ENCODE measurements at regions not wholly inside any gene's neighbourhood (a gene's known extent, or its start where the extent isn't known, plus 50 kb on each side); places are given as distances from the start of the nearest gene placed in this dataset.
A peak's percentile ranks its signal among the peaks of the same experiment; 100 is the strongest.

GRCh38 chr9:73077625-73078030, 74.0 kb upstream of the ANXA1 start:
- Histone ChIP-seq H3K9ac (ENCODE audit: low read length) (no peak overlapping the region), H3K4me1 (ENCODE audit: control insufficient read depth, insufficient read depth, low read length) (peaks cover 54% of the 10 kb centered on the region), H3K27me3 (replicated peaks; ENCODE audit: control insufficient read depth, insufficient read depth, low read length) (no peaks in the 10 kb centered on the region), H3K36me3 (ENCODE audit: control insufficient read depth, insufficient read depth, low read length, severe bottlenecking) (no peaks in the 10 kb centered on the region), H3K9me3 (ENCODE audit: control insufficient read depth, low read length) (no peaks in the 10 kb centered on the region), H3K4me3 (ENCODE audit: low read length) (no peak overlapping the region)
- no peak for DNase-seq (ENCODE audit: low read depth)

GRCh38 chr9:73076970-73077369, 74.7 kb upstream of the ANXA1 start:
- Histone ChIP-seq H3K36me3 (ENCODE audit: control insufficient read depth, insufficient read depth, low read length, severe bottlenecking) (no peaks in the 10 kb centered on the region), H3K4me3 (ENCODE audit: low read length) (no peak overlapping the region), H3K9ac (ENCODE audit: low read length) (no peak overlapping the region), H3K4me1 (ENCODE audit: control insufficient read depth, insufficient read depth, low read length) (peaks cover 54% of the 10 kb centered on the region), H3K9me3 (ENCODE audit: control insufficient read depth, low read length) (no peaks in the 10 kb centered on the region), H3K27me3 (replicated peaks; ENCODE audit: control insufficient read depth, insufficient read depth, low read length) (no peaks in the 10 kb centered on the region)
- no peak for DNase-seq (ENCODE audit: low read depth)

GRCh38 chr9:73074176-73074708, 77.4 kb upstream of the ANXA1 start:
- Histone ChIP-seq H3K9me3 (ENCODE audit: control insufficient read depth, low read length) (no peaks in the 10 kb centered on the region), H3K4me1 (ENCODE audit: control insufficient read depth, insufficient read depth, low read length) (peaks cover 28% of the 10 kb centered on the region), H3K36me3 (ENCODE audit: control insufficient read depth, insufficient read depth, low read length, severe bottlenecking) (no peaks in the 10 kb centered on the region), H3K27me3 (replicated peaks; ENCODE audit: control insufficient read depth, insufficient read depth, low read length) (no peaks in the 10 kb centered on the region), H3K9ac (ENCODE audit: low read length) (peak overlapping the region; percentile 72), H3K4me3 (ENCODE audit: low read length) (peak overlapping the region; percentile 31)
- no peak for DNase-seq (ENCODE audit: low read depth)

- peaks cover 26% of the 10 kb centered on the region for H3K4me1 ChIP-seq (ENCODE audit: control insufficient read depth, insufficient read depth, low read length)
- H3K4me3 ChIP-seq (ENCODE audit: low read length) = peak overlapping the region; percentile 31
- no peaks in the 10 kb centered on the region for H3K9me3 ChIP-seq (ENCODE audit: control insufficient read depth, low read length)
- H3K36me3 ChIP-seq (ENCODE audit: control insufficient read depth, insufficient read depth, low read length, severe bottlenecking) = no peaks in the 10 kb centered on the region
- DNase-seq (ENCODE audit: low read depth) = no peak
- peak overlapping the region; percentile 72 for H3K9ac ChIP-seq (ENCODE audit: low read length)
- no peaks in the 10 kb centered on the region for H3K27me3 ChIP-seq (replicated peaks; ENCODE audit: control insufficient read depth, insufficient read depth, low read length)
Measured at GRCh38 chr9:73073337-73074175, 78.1 kb upstream of the ANXA1 start.

- no peaks in the 10 kb centered on the region for H3K4me1 ChIP-seq (ENCODE audit: control insufficient read depth, insufficient read depth, low read length)
- H3K36me3 ChIP-seq (ENCODE audit: control insufficient read depth, insufficient read depth, low read length, severe bottlenecking) = no peaks in the 10 kb centered on the region
- H3K9ac ChIP-seq (ENCODE audit: low read length) = no peak overlapping the region
- no peaks in the 10 kb centered on the region for H3K27me3 ChIP-seq (replicated peaks; ENCODE audit: control insufficient read depth, insufficient read depth, low read length)
- DNase-seq (ENCODE audit: low read depth) = no peak
- H3K9me3 ChIP-seq (ENCODE audit: control insufficient read depth, low read length) = no peaks in the 10 kb centered on the region
- H3K4me3 ChIP-seq (ENCODE audit: low read length) = no peak overlapping the region
Measured at GRCh38 chr9:73067074-73067473, 84.6 kb upstream of the ANXA1 start.

GRCh38 chr9:73065439-73065838, 86.2 kb upstream of the ANXA1 start:
- Histone ChIP-seq H3K4me3 (ENCODE audit: low read length) (no peak overlapping the region), H3K4me1 (ENCODE audit: control insufficient read depth, insufficient read depth, low read length) (peaks cover 5% of the 10 kb centered on the region), H3K27me3 (replicated peaks; ENCODE audit: control insufficient read depth, insufficient read depth, low read length) (no peaks in the 10 kb centered on the region), H3K36me3 (ENCODE audit: control insufficient read depth, insufficient read depth, low read length, severe bottlenecking) (no peaks in the 10 kb centered on the region), H3K9ac (ENCODE audit: low read length) (no peak overlapping the region), H3K9me3 (ENCODE audit: control insufficient read depth, low read length) (no peaks in the 10 kb centered on the region)
- no peak for DNase-seq (ENCODE audit: low read depth)

GRCh38 chr9:73064315-73064714, 87.3 kb upstream of the ANXA1 start:
- DNase-seq (ENCODE audit: low read depth) = no peak
- Histone ChIP-seq H3K4me1 (ENCODE audit: control insufficient read depth, insufficient read depth, low read length) (peaks cover 13% of the 10 kb centered on the region), H3K36me3 (ENCODE audit: control insufficient read depth, insufficient read depth, low read length, severe bottlenecking) (no peaks in the 10 kb centered on the region), H3K9ac (ENCODE audit: low read length) (no peak overlapping the region), H3K9me3 (ENCODE audit: control insufficient read depth, low read length) (no peaks in the 10 kb centered on the region), H3K4me3 (ENCODE audit: low read length) (no peak overlapping the region), H3K27me3 (replicated peaks; ENCODE audit: control insufficient read depth, insufficient read depth, low read length) (no peaks in the 10 kb centered on the region)

GRCh38 chr9:73061146-73061545, 90.5 kb upstream of the ANXA1 start:
- H3K9ac ChIP-seq (ENCODE audit: low read length) = no peak overlapping the region
- H3K36me3 ChIP-seq (ENCODE audit: control insufficient read depth, insufficient read depth, low read length, severe bottlenecking) = no peaks in the 10 kb centered on the region
- peaks cover 13% of the 10 kb centered on the region for H3K4me1 ChIP-seq (ENCODE audit: control insufficient read depth, insufficient read depth, low read length)
- no peak overlapping the region for H3K4me3 ChIP-seq (ENCODE audit: low read length)
- no peaks in the 10 kb centered on the region for H3K9me3 ChIP-seq (ENCODE audit: control insufficient read depth, low read length)
- H3K27me3 ChIP-seq (replicated peaks; ENCODE audit: control insufficient read depth, insufficient read depth, low read length) = no peaks in the 10 kb centered on the region
- DNase-seq (ENCODE audit: low read depth) = no peak

- no peaks in the 10 kb centered on the region for H3K9me3 ChIP-seq (ENCODE audit: control insufficient read depth, low read length)
- peaks cover 13% of the 10 kb centered on the region for H3K4me1 ChIP-seq (ENCODE audit: control insufficient read depth, insufficient read depth, low read length)
- H3K27me3 ChIP-seq (replicated peaks; ENCODE audit: control insufficient read depth, insufficient read depth, low read length) = no peaks in the 10 kb centered on the region
- no peak overlapping the region for H3K9ac ChIP-seq (ENCODE audit: low read length)
- no peak for DNase-seq (ENCODE audit: low read depth)
- no peaks in the 10 kb centered on the region for H3K36me3 ChIP-seq (ENCODE audit: control insufficient read depth, insufficient read depth, low read length, severe bottlenecking)
- H3K4me3 ChIP-seq (ENCODE audit: low read length) = no peak overlapping the region
Measured at GRCh38 chr9:73059247-73059646, 92.4 kb upstream of the ANXA1 start.

- no peak overlapping the region for H3K4me3 ChIP-seq (ENCODE audit: low read length)
- no peak for DNase-seq (ENCODE audit: low read depth)
Measured at GRCh38 chr9:73056245-73056644, 95.4 kb upstream of the ANXA1 start.

GRCh38 chr9:73054091-73054490, 97.6 kb upstream of the ANXA1 start:
- Histone ChIP-seq H3K36me3 (ENCODE audit: control insufficient read depth, insufficient read depth, low read length, severe bottlenecking) (no peaks in the 10 kb centered on the region), H3K4me1 (ENCODE audit: control insufficient read depth, insufficient read depth, low read length) (peaks cover 24% of the 10 kb centered on the region), H3K9me3 (ENCODE audit: control insufficient read depth, low read length) (no peaks in the 10 kb centered on the region), H3K27me3 (replicated peaks; ENCODE audit: control insufficient read depth, insufficient read depth, low read length) (no peaks in the 10 kb centered on the region), H3K9ac (ENCODE audit: low read length) (no peak overlapping the region), H3K4me3 (ENCODE audit: low read length) (no peak overlapping the region)
- no peak for DNase-seq (ENCODE audit: low read depth)

More at GRCh38 chr9:73056245-73056644, 95.4 kb upstream of the ANXA1 start:
- H3K9ac ChIP-seq (ENCODE audit: low read length) = no peak overlapping the region
- H3K4me1 ChIP-seq (ENCODE audit: control insufficient read depth, insufficient read depth, low read length) = peaks cover 13% of the 10 kb centered on the region
- H3K27me3 ChIP-seq (replicated peaks; ENCODE audit: control insufficient read depth, insufficient read depth, low read length) = no peaks in the 10 kb centered on the region
- H3K36me3 ChIP-seq (ENCODE audit: control insufficient read depth, insufficient read depth, low read length, severe bottlenecking) = no peaks in the 10 kb centered on the region
- no peaks in the 10 kb centered on the region for H3K9me3 ChIP-seq (ENCODE audit: control insufficient read depth, low read length)
